Parathyroid adenoma (tissue), 2 donors: ENCODE measurements at regions not wholly inside any gene's neighbourhood (a gene's known extent, or its start where the extent isn't known, plus 50 kb on each side); places are given as distances from the start of the nearest gene placed in this dataset.

Experiments used
- H2AFZ ChIP-seq: fragments of 300-600 bp; sonication (generic); one replicate; pipeline ENCODE4 v1.7.0; 2017; ENCODE audit warnings: antibody characterized with exemption, mild to moderate bottlenecking
- H3K27ac ChIP-seq: fragments of 300-600 bp; sonication (generic); one replicate; pipeline ENCODE4 v1.7.0; 2017
- H3K27me3 ChIP-seq: fragments of 300-600 bp; sonication (generic); one replicate; pipeline ENCODE4 v1.7.0; 2017; ENCODE audit warnings: low read length; ENCODE audit not compliant: control insufficient read depth, insufficient read depth
- H3K36me3 ChIP-seq: fragments of 300-600 bp; sonication (generic); one replicate; pipeline ENCODE4 v1.7.0; 2017; ENCODE audit warnings: low read length; ENCODE audit not compliant: control insufficient read depth, insufficient read depth
- H3K4me1 ChIP-seq: fragments of 300-600 bp; sonication (generic); one replicate; pipeline ENCODE4 v1.7.0; 2017; ENCODE audit warnings: control low read depth
- H3K4me2 ChIP-seq: fragments of 300-600 bp; sonication (generic); one replicate; pipeline ENCODE4 v1.7.0; 2017; ENCODE audit warnings: low read length
- H3K4me3 ChIP-seq: fragments of 300-600 bp; sonication (generic); one replicate; pipeline ENCODE4 v1.7.0; 2017; ENCODE audit warnings: low read depth, low read length
- H3K79me2 ChIP-seq: fragments of 300-600 bp; sonication (generic); one replicate; pipeline ENCODE4 v1.7.0; 2017; ENCODE audit warnings: control low read depth
- H3K9ac ChIP-seq: fragments of 300-600 bp; sonication (generic); one replicate; pipeline ENCODE4 v1.7.0; 2017; ENCODE audit warnings: mild to moderate bottlenecking
- H3K9me3 ChIP-seq: fragments of 300-600 bp; sonication (generic); one replicate; pipeline ENCODE4 v1.7.0; 2017; ENCODE audit warnings: low read length; ENCODE audit not compliant: control insufficient read depth
- CTCF ChIP-seq: fragments of 300-600 bp; sonication (generic); IDR thresholded peaks from one replicate; pipeline ENCODE4 v1.7.0; 2017; ENCODE audit warnings: antibody characterized with exemption, mild to moderate bottlenecking
- donor health status: primary hyperparathyroidism.

GRCh38 chr21:35202431-35202830 lies 153.3 kb upstream of the RUNX1 start:
- Histone ChIP-seq H3K79me2 (no peaks in the 10 kb centered on the region), H3K4me1 (no peaks in the 10 kb centered on the region), H3K4me3 (no peak overlapping the region), H2AFZ (no peak overlapping the region), H3K9me3 (no peaks in the 10 kb centered on the region), H3K27me3 (no peaks in the 10 kb centered on the region), H3K27ac (no peak overlapping the region), H3K9ac (no peak overlapping the region), H3K36me3 (no peaks in the 10 kb centered on the region), H3K4me2 (no peak overlapping the region)
- no peak for TF ChIP-seq CTCF

DNA sequence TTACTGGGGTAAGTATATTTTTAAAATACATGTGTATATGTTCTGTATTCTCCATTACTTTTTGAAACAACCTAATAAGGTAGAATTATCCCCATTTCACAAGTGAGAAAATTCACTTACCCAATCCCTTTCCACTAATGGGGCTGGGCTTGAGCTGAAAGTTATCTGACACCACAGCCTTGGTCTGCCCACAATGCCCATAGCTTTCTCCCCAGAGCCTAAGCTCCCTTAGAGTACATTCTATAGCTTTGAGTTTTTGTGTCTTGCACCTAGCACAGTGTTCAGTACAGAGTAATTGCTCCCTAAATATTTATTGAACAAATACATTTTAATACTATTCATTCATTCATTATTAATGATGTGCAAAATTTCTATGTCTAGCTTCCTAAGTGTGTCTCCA lies 152.7 kb upstream of the RUNX1 start:
- Histone ChIP-seq H3K4me1 (no peaks in the 10 kb centered on the region), H3K27ac (no peak overlapping the region), H3K9ac (no peak overlapping the region), H2AFZ (no peak overlapping the region), H3K36me3 (no peaks in the 10 kb centered on the region), H3K4me3 (no peak overlapping the region), H3K9me3 (no peaks in the 10 kb centered on the region), H3K4me2 (no peak overlapping the region), H3K27me3 (no peaks in the 10 kb centered on the region), H3K79me2 (no peaks in the 10 kb centered on the region)
- TF ChIP-seq CTCF, result no peak

- Histone ChIP-seq H3K4me2 (no peak overlapping the region), H3K9ac (no peak overlapping the region), H3K4me1 (no peaks in the 10 kb centered on the region), H3K9me3 (no peaks in the 10 kb centered on the region), H3K4me3 (no peak overlapping the region), H3K27me3 (no peaks in the 10 kb centered on the region), H2AFZ (no peak overlapping the region), H3K79me2 (no peaks in the 10 kb centered on the region), H3K27ac (no peak overlapping the region), H3K36me3 (no peaks in the 10 kb centered on the region)
- no peak for TF ChIP-seq CTCF
These were observed 152.2 kb upstream of the RUNX1 start for GRCh38 chr21:35201288-35201687.

GRCh38 chr21:35199733-35200015 lies 150.6 kb upstream of the RUNX1 start:
- Histone ChIP-seq H3K4me3 (no peak overlapping the region), H2AFZ (no peak overlapping the region), H3K4me2 (no peak overlapping the region), H3K79me2 (no peaks in the 10 kb centered on the region), H3K9me3 (no peaks in the 10 kb centered on the region), H3K9ac (no peak overlapping the region), H3K27ac (no peak overlapping the region), H3K27me3 (no peaks in the 10 kb centered on the region), H3K36me3 (no peaks in the 10 kb centered on the region), H3K4me1 (no peaks in the 10 kb centered on the region)
- TF ChIP-seq CTCF, result no peak

DNA sequence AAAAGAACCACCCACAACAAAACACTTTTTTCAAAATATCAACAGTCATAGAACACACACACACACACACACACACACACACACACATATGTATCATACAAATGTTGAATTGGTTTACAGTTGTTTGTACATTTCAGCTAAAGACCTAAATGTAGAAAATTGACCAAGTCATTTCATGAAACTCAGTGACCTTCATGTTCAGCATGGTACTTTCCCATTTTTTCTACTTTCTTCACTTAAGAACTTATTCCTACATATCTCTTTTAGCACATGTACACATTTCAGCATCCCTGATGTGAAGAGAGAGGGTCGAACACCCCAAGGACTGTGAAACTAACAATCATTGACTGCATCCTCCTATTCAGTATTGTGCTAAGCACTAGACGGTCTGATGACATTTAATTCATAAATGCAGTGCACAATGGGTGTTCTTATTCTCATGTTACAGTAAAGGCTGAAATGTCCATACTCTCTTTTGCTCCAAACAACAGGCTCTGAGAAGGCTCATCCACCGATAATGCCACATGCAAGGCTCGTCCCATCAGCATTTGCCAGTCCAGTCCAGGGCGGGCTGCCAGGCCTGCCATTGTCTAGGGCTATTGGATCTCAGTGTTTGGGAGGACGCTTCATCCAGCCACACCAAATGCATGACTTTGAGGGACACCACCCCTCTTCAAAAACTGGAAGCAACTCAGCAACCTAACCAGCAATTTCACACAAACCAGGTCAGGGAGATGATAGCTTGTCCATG lies 150.1 kb upstream of the RUNX1 start:
- TF ChIP-seq CTCF, result no peak
- no peak overlapping the region for H2AFZ ChIP-seq
- H3K79me2 ChIP-seq, result no peaks in the 10 kb centered on the region
- H3K4me3 ChIP-seq, result no peak overlapping the region
- no peak overlapping the region for H3K27ac ChIP-seq
- no peaks in the 10 kb centered on the region for H3K9me3 ChIP-seq
- no peak overlapping the region for H3K4me2 ChIP-seq
- H3K36me3 ChIP-seq, result no peaks in the 10 kb centered on the region
- H3K4me1 ChIP-seq, result no peaks in the 10 kb centered on the region
- H3K27me3 ChIP-seq, result no peaks in the 10 kb centered on the region
- H3K9ac ChIP-seq, result no peak overlapping the region
